HL-60 (cell line): ENCODE measurements at regions not wholly inside any gene's neighbourhood (a gene's known extent, or its start where the extent isn't known, plus 50 kb on each side); places are given as distances from the start of the nearest gene placed in this dataset.

Experiments
- DNase-seq, 2 experiments: peaks; one replicate each; pipeline ENCODE4 v3.0.0-alpha.2; 2010 to 2020; ENCODE audit warnings: low read depth in 1 of 2, low spot score in 1 of 2
- H3K27ac ChIP-seq: fragments of 250-450 bp; sonication (Bioruptor Pico); replicated peaks from 2 replicates; pipeline ENCODE4 v1.5.1; 2020; ENCODE audit warnings: mild to moderate bottlenecking, moderate library complexity
- H3K27me3 ChIP-seq: fragments of 250-450 bp; sonication (Bioruptor Pico); 2 replicates; pipeline ENCODE4 v1.5.1; 2021; ENCODE audit warnings: mild to moderate bottlenecking, moderate library complexity; ENCODE audit not compliant: insufficient read depth, poor library complexity, severe bottlenecking
- H3K4me3 ChIP-seq: replicated peaks from 2 replicates; pipeline ENCODE4 v1.5.1; 2011; ENCODE audit warnings: mild to moderate bottlenecking, control low read depth, low read length; ENCODE audit not compliant: insufficient read depth
- CTCF ChIP-seq: IDR thresholded peaks from one replicate; pipeline ENCODE4 v1.5.1; 2011; ENCODE audit warnings: low read length, control low read depth, inconsistent platforms; ENCODE audit not compliant: insufficient read depth
- GABPA ChIP-seq: IDR thresholded peaks from 2 replicates; pipeline ENCODE4 v1.6.1; 2012; ENCODE audit warnings: low read depth
- POLR2AphosphoS5 ChIP-seq: IDR thresholded peaks from 2 replicates; pipeline ENCODE4 v1.6.1; 2012; ENCODE audit warnings: low read depth
- REST ChIP-seq: IDR thresholded peaks from 2 replicates; pipeline ENCODE4 v1.6.1; 2012; ENCODE audit warnings: low read depth; ENCODE audit not compliant: insufficient replicate concordance
- SPI1 ChIP-seq: IDR thresholded peaks from 2 replicates; pipeline ENCODE4 v1.6.1; 2012; ENCODE audit warnings: low read depth, mild to moderate bottlenecking, borderline replicate concordance

- TF ChIP-seq GABPA, result no peak
- no peak for TF ChIP-seq REST
- no peak for TF ChIP-seq CTCF
- TF ChIP-seq SPI1, result no peak
- no peak for TF ChIP-seq POLR2AphosphoS5
- Histone ChIP-seq H3K27ac (no peak overlapping the region), H3K4me3 (no peak overlapping the region), H3K27me3 (peaks cover 3% of the 10 kb centered on the region)
- no peak for DNase-seq
Measured at GRCh38 chr10:118412932-118413331, 70.8 kb upstream of the FAM204A start.

- TF ChIP-seq POLR2AphosphoS5 (no peak), GABPA (no peak)
- no peak for DNase-seq
- peaks cover 3% of the 10 kb centered on the region for H3K27me3 ChIP-seq
- no peak overlapping the region for H3K4me3 ChIP-seq
- no peak overlapping the region for H3K27ac ChIP-seq
Measured at GRCh38 chr10:118412132-118412760, 70.1 kb upstream of the FAM204A start.

- H3K27me3 ChIP-seq, result no peaks in the 10 kb centered on the region
- DNase-seq, result no peak
- H3K4me3 ChIP-seq, result no peak overlapping the region
- no peak for TF ChIP-seq SPI1
- no peak for TF ChIP-seq POLR2AphosphoS5
- TF ChIP-seq CTCF, result no peak
- no peak for TF ChIP-seq REST
- TF ChIP-seq GABPA, result no peak
- no peak overlapping the region for H3K27ac ChIP-seq
Measured at GRCh38 chr10:118409295-118409694, 67.2 kb upstream of the FAM204A start.

GRCh38 chr10:118408181-118408580, 66.1 kb upstream of the FAM204A start:
- DNase-seq, result no peak
- no peak overlapping the region for H3K4me3 ChIP-seq
- no peaks in the 10 kb centered on the region for H3K27me3 ChIP-seq
- TF ChIP-seq CTCF, result no peak
- TF ChIP-seq POLR2AphosphoS5, result no peak
- no peak for TF ChIP-seq REST
- no peak for TF ChIP-seq GABPA
- no peak for TF ChIP-seq SPI1
- no peak overlapping the region for H3K27ac ChIP-seq
